ENCODE measurements at regions not wholly inside any gene's neighbourhood (a gene's known extent, or its start where the extent isn't known, plus 50 kb on each side); places are given as distances from the start of the nearest gene placed in this dataset.
"Not testable (repeated sequence)": the region's sequence is repeated elsewhere in the genome, so short reads cannot be mapped to it uniquely, and the experiment has no call there.

- no peak overlapping the region for H3K27ac Mint-ChIP-seq
- H3K4me3 Mint-ChIP-seq, result no peak overlapping the region
- peaks cover 9% of the 10 kb centered on the region for H3K27me3 Mint-ChIP-seq
- no peaks in the 10 kb centered on the region for H3K36me3 Mint-ChIP-seq (ENCODE audit: low read depth)
- H3K9me3 Mint-ChIP-seq, result no peaks in the 10 kb centered on the region
- peaks cover 3% of the 10 kb centered on the region for H3K4me1 Mint-ChIP-seq
- intact Hi-C loops (cut with micrococcal nuclease), result no loop called here
- DNase-seq, result no peak
Measured at GRCh38 chr7:110454713-110455112, 636.2 kb upstream of the LRRN3 start.

- intact Hi-C loops (cut with micrococcal nuclease), result no loop called here
- Mint-ChIP-seq H3K27me3 (peaks cover 15% of the 10 kb centered on the region), H3K4me3 (no peak overlapping the region), H3K27ac (no peak overlapping the region), H3K36me3 (ENCODE audit: low read depth) (no peaks in the 10 kb centered on the region), H3K4me1 (no peaks in the 10 kb centered on the region), H3K9me3 (no peaks in the 10 kb centered on the region)
- DNase-seq, result no peak
Measured at GRCh38 chr7:110461621-110462020, 629.3 kb upstream of the LRRN3 start.

GRCh38 chr7:110470420-110470819, 620.5 kb upstream of the LRRN3 start:
- no peaks in the 10 kb centered on the region for H3K36me3 Mint-ChIP-seq (ENCODE audit: low read depth)
- no peak overlapping the region for H3K4me3 Mint-ChIP-seq
- peaks cover 1% of the 10 kb centered on the region for H3K27me3 Mint-ChIP-seq
- H3K9me3 Mint-ChIP-seq, result peaks cover 4% of the 10 kb centered on the region
- DNase-seq, result no peak
- H3K4me1 Mint-ChIP-seq, result no peaks in the 10 kb centered on the region
- H3K27ac Mint-ChIP-seq, result no peak overlapping the region
- intact Hi-C loops (cut with micrococcal nuclease), result no loop called here

GRCh38 chr7:110472419-110472818, 618.5 kb upstream of the LRRN3 start:
- H3K4me1 Mint-ChIP-seq; H3K27me3 Mint-ChIP-seq; H3K4me3 Mint-ChIP-seq; H3K36me3 Mint-ChIP-seq (ENCODE audit: low read depth); H3K27ac Mint-ChIP-seq; H3K9me3 Mint-ChIP-seq; DNase-seq; intact Hi-C loops (cut with micrococcal nuclease): not testable (repeated sequence)

GRCh38 chr7:110480964-110481363, 610.0 kb upstream of the LRRN3 start:
- DNase-seq, result no peak
- H3K4me3 Mint-ChIP-seq, result no peak overlapping the region
- H3K9me3 Mint-ChIP-seq, result peaks cover 11% of the 10 kb centered on the region
- H3K27me3 Mint-ChIP-seq, result no peaks in the 10 kb centered on the region
- no peak overlapping the region for H3K27ac Mint-ChIP-seq
- no peaks in the 10 kb centered on the region for H3K4me1 Mint-ChIP-seq
- H3K36me3 Mint-ChIP-seq (ENCODE audit: low read depth), result no peaks in the 10 kb centered on the region
- intact Hi-C loops (cut with micrococcal nuclease), result no loop called here

DNA sequence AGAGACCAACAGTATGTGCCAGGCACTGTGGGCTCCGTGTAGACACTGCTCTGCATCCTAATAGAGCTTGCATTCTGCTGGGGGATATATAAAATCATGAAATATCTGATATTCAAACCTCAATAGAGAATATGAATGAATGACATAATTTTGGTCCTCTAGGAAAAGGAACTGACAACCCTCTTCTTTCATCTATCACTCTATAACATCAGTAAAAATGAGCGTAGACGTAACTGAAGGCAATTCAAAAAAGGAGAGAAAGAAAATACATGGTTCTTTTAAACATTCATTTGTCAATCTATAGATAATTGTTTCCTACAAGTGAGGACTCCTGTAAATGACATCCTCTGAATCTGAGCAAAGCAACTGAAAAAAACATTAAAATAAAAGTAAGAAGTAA, 607.4 kb upstream of the LRRN3 start:
- no peaks in the 10 kb centered on the region for H3K36me3 Mint-ChIP-seq (ENCODE audit: low read depth)
- H3K4me1 Mint-ChIP-seq, result no peaks in the 10 kb centered on the region
- H3K9me3 Mint-ChIP-seq, result peaks cover 14% of the 10 kb centered on the region
- H3K27me3 Mint-ChIP-seq, result no peaks in the 10 kb centered on the region
- no peak overlapping the region for H3K27ac Mint-ChIP-seq
- H3K4me3 Mint-ChIP-seq, result no peak overlapping the region
- intact Hi-C loops (cut with micrococcal nuclease), result no loop called here
- no peak for DNase-seq

DNA sequence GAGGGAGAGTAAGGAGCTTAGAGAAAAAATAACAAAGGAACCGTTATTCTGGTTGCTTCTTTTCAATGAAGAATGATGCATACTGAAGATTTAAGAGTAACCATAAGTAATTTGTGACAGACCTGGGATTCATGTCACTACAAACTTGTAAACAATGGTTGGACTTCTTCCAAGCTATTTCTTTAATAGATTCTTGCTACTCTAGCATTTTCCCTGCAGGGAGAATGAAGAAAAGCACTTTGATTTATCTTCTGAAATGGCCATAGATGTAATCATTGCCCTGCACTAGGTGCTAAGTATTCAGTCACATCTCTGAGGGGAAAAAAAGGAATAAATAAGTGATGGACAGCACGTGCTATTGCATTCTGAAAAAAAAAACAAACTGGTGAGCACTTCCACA, 606.6 kb upstream of the LRRN3 start:
- H3K4me1 Mint-ChIP-seq, result no peaks in the 10 kb centered on the region

DNA sequence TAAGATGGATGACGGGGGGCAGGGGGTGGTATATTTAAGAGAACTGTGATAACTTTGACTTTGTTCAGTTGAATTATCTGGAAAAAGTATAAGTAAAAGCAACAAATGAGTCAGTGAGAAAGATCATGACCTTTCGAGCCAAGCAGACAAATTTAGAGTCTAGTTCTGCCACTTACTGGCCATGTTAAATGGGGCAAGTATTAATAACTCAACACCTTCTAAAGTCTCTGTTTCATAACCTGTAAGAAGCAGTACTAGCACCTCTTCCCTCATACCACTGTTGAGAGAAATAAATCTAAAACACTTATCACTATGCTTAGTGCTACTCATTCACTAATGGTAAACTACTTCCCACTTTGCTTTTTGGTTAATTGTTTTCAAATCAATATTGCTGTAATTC, 604.4 kb upstream of the LRRN3 start:
- Mint-ChIP-seq H3K4me3 (no peak overlapping the region), H3K9me3 (peaks cover 10% of the 10 kb centered on the region), H3K36me3 (ENCODE audit: low read depth) (no peaks in the 10 kb centered on the region), H3K27me3 (peaks cover 3% of the 10 kb centered on the region), H3K4me1 (no peaks in the 10 kb centered on the region), H3K27ac (no peak overlapping the region)
- intact Hi-C loops (cut with micrococcal nuclease), result no loop called here
- no peak for DNase-seq

More for the DNA sequence above, 606.6 kb upstream of the LRRN3 start:
- H3K27me3 Mint-ChIP-seq, result no peaks in the 10 kb centered on the region
- H3K27ac Mint-ChIP-seq, result no peak overlapping the region
- H3K4me3 Mint-ChIP-seq, result no peak overlapping the region
- no peak for DNase-seq
- no peaks in the 10 kb centered on the region for H3K36me3 Mint-ChIP-seq (ENCODE audit: low read depth)
- intact Hi-C loops (cut with micrococcal nuclease), result no loop called here
- H3K9me3 Mint-ChIP-seq, result peaks cover 10% of the 10 kb centered on the region

- Mint-ChIP-seq H3K4me3 (no peak overlapping the region), H3K27me3 (no peaks in the 10 kb centered on the region), H3K4me1 (peaks cover 7% of the 10 kb centered on the region), H3K36me3 (ENCODE audit: low read depth) (no peaks in the 10 kb centered on the region), H3K9me3 (no peaks in the 10 kb centered on the region), H3K27ac (no peak overlapping the region)
- no peak for DNase-seq
- intact Hi-C loops (cut with micrococcal nuclease), result no loop called here
Measured at GRCh38 chr7:110502888-110503465, 588.0 kb upstream of the LRRN3 start.

DNA sequence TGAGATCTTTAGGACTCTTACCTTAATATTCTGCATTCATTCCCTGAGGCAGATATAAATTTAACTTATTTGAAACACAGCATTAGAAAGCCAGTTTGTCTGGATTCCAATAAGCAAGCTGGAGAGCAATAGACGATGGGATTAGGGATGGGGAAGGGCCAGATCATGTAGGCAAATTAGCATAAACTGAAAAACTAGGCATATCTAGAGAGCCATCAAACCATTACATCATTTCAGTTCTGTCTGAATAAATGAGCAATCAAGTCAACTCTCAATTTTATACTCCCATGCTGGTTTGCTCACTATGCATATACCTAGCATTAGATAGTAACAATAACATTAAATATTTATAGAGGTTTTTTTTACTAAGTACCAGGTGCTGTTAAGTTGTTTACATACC, 583.6 kb upstream of the LRRN3 start:
- Mint-ChIP-seq H3K36me3 (ENCODE audit: low read depth) (no peaks in the 10 kb centered on the region), H3K27ac (no peak overlapping the region), H3K9me3 (no peaks in the 10 kb centered on the region), H3K4me1 (peaks cover 7% of the 10 kb centered on the region), H3K27me3 (peaks cover 4% of the 10 kb centered on the region), H3K4me3 (no peak overlapping the region)
- intact Hi-C loops (cut with micrococcal nuclease), result no loop called here
- DNase-seq, result no peak

GRCh38 chr7:110507832-110508231, 583.1 kb upstream of the LRRN3 start:
- Mint-ChIP-seq H3K27ac (no peak overlapping the region), H3K36me3 (ENCODE audit: low read depth) (no peaks in the 10 kb centered on the region), H3K9me3 (no peaks in the 10 kb centered on the region), H3K4me3 (no peak overlapping the region), H3K27me3 (peaks cover 4% of the 10 kb centered on the region), H3K4me1 (peaks cover 4% of the 10 kb centered on the region)
- intact Hi-C loops (cut with micrococcal nuclease), result no loop called here
- no peak for DNase-seq

- H3K36me3 Mint-ChIP-seq (ENCODE audit: low read depth); H3K4me1 Mint-ChIP-seq; DNase-seq; H3K9me3 Mint-ChIP-seq; H3K27ac Mint-ChIP-seq; intact Hi-C loops (cut with micrococcal nuclease); H3K4me3 Mint-ChIP-seq: not testable (repeated sequence)
- H3K27me3 Mint-ChIP-seq, result peaks cover 15% of the 10 kb centered on the region
Measured at GRCh38 chr7:110514975-110515551, 575.9 kb upstream of the LRRN3 start.

DNA sequence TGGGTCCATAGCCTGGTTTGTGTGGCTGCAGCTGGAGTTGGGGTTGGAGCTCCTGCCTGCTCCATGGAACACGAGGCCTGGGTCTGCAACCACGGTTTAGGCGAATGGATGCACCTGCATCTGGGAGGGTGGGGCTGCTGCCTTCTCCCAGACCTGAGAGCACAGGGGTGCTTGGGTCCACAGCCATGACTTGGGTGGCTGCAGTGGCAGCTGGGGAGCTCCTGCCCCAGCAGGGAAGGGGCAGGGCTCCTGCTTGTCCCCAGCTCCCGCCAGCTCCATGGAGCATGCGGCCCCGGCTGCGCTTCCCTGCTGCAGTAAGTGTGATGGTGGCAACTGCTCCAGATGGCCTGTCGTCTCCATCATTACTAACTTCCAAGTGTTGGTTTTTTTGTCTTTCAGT, 571.1 kb upstream of the LRRN3 start:
- peaks cover 9% of the 10 kb centered on the region for H3K27me3 Mint-ChIP-seq
- DNase-seq, result no peak
- no peaks in the 10 kb centered on the region for H3K4me1 Mint-ChIP-seq
- H3K36me3 Mint-ChIP-seq (ENCODE audit: low read depth), result no peaks in the 10 kb centered on the region
- no peak overlapping the region for H3K27ac Mint-ChIP-seq
- intact Hi-C loops (cut with micrococcal nuclease), result no loop called here
- peaks cover 7% of the 10 kb centered on the region for H3K9me3 Mint-ChIP-seq
- H3K4me3 Mint-ChIP-seq, result no peak overlapping the region

DNA sequence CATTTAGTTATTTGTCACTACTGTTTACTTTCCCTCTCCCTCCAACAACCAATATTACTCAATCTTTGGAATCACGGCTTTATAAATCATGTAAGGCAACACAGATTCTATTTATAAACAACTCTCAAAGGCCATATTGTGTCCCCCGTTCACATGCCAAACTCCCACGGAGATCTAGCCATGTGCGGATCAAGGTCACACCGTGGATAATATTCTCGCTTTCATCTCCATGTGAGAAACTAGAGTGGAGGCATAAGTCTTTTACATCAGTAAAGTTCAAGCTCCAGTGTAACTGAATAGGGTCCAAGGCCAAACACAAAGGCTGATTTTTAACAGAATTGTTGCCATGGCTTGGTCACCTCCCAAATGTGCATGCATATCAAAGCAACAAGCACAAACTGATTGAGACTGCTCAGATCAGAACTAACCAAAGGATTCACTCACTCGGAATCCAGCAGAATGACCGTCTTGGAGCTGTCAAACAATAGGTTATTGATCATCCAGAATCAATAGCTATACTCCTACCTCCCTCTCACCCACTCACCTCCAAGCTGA, 569.5 kb upstream of the LRRN3 start:
- intact Hi-C loops (cut with micrococcal nuclease), result no loop called here
- no peak overlapping the region for H3K4me3 Mint-ChIP-seq
- H3K27ac Mint-ChIP-seq, result no peak overlapping the region
- H3K9me3 Mint-ChIP-seq, result peaks cover 7% of the 10 kb centered on the region
- peaks cover 6% of the 10 kb centered on the region for H3K27me3 Mint-ChIP-seq
- no peak for DNase-seq
- no peaks in the 10 kb centered on the region for H3K36me3 Mint-ChIP-seq (ENCODE audit: low read depth)
- H3K4me1 Mint-ChIP-seq, result no peaks in the 10 kb centered on the region

Measured in activated CD4-positive, alpha-beta T cell treated with anti-CD3 and anti-CD28 coated beads, Interleukin-2, amount 10 ng/mL, durations not matched to agents 24 days and 14 days (primary cell).